ENCODE measurements at regions not wholly inside any gene's neighbourhood (a gene's known extent, or its start where the extent isn't known, plus 50 kb on each side); places are given as distances from the start of the nearest gene placed in this dataset.
"Not testable (repeated sequence)": the region's sequence is repeated elsewhere in the genome, so short reads cannot be mapped to it uniquely, and the experiment has no call there.

GRCh38 chr4:188740791-188741190 is 601.5 kb downstream of the TRIML1 start:
- TF ChIP-seq CTCF, POLR2A (IDR thresholded peaks at IDR 0.05): not testable (repeated sequence)
